IPS-18a (cell line): ENCODE measurements at regions not wholly inside any gene's neighbourhood (a gene's known extent, or its start where the extent isn't known, plus 50 kb on each side); places are given as distances from the start of the nearest gene placed in this dataset.

ENCODE experiments used
- H3K27ac ChIP-seq: one replicate; pipeline ENCODE4 v1.5.1; 2013; ENCODE audit warnings: low read length
- H3K27me3 ChIP-seq: one replicate; pipeline ENCODE4 v1.6.1; 2013; ENCODE audit warnings: mild to moderate bottlenecking, low read length; ENCODE audit not compliant: control insufficient read depth, insufficient read depth
- H3K36me3 ChIP-seq: one replicate; pipeline ENCODE4 v1.6.1; 2013; ENCODE audit warnings: low read depth, low read length; ENCODE audit not compliant: control insufficient read depth
- H3K4me1 ChIP-seq: one replicate; pipeline ENCODE4 v1.6.1; 2013; ENCODE audit warnings: low read depth, low read length; ENCODE audit not compliant: control insufficient read depth
- H3K4me3 ChIP-seq: one replicate; pipeline ENCODE4 v1.5.1; 2013; ENCODE audit warnings: low read length
- H3K9ac ChIP-seq: one replicate; pipeline ENCODE4 v1.6.1; 2013; ENCODE audit warnings: mild to moderate bottlenecking, low read length, moderate library complexity
- H3K9me3 ChIP-seq: one replicate; pipeline ENCODE4 v1.6.1; 2013; ENCODE audit warnings: low read depth, low read length; ENCODE audit not compliant: control insufficient read depth

DNA sequence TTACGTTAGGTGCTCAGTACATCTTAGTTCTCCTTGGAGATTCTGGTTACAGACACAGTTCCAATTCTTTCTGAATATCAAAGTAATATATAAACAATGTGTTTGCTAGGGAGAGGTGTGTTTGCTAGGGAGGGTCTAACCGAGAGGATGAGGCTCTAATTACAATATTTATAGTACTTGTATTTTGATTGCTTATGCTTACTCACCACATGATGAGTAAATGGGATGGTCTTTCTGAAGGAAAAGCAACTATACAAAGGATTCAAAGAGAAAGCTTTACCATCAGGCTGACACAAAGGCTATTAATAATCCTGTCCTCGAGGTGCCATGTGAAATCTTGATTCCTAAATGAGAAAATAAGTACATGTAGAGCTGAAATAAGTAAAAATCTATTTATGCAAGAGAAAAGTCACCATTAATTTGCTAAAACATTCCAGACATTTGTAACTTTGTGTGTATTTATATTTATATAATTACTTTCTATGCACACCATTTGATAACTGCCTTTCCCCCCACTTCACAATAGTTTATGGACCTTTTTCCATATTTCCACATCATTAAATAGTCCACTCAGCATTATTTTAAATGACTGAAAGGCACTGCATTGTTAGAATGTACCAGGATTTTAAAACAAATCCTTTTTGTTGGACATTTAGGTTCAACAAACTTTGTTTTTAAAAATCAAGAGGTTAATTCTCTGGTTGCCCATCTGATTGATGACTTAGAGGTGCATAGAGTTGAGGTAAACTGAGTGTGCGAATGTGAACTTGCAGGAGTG is 94.5 kb upstream of the FN1 start:
- Histone ChIP-seq H3K9me3 (no peaks in the 10 kb centered on the region), H3K36me3 (no peaks in the 10 kb centered on the region), H3K27ac (no peak overlapping the region), H3K4me1 (no peaks in the 10 kb centered on the region), H3K27me3 (no peaks in the 10 kb centered on the region), H3K4me3 (no peak overlapping the region), H3K9ac (no peak overlapping the region)

DNA sequence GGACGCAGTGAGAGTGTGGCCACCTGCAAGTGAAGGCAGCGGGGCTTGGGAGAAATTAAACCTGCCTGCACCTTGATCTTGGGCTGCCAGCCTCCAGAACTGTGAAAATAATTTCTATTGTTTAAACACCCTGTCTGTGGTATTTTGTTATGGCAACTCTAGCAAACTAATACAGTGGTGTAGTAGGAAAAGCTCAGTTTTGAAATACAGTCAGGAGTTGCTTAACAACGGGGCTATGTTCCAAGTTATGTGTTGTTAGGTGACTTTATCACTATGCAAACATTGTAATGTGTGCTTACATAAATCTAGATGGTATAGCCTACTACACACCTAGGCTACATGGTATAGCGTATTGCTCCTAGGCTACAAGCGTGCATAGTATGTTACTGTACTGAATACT is 93.4 kb upstream of the FN1 start:
- no peak overlapping the region for H3K4me3 ChIP-seq
- no peaks in the 10 kb centered on the region for H3K27me3 ChIP-seq
- no peaks in the 10 kb centered on the region for H3K4me1 ChIP-seq
- H3K9me3 ChIP-seq, result no peaks in the 10 kb centered on the region
- H3K36me3 ChIP-seq, result no peaks in the 10 kb centered on the region
- H3K9ac ChIP-seq, result no peak overlapping the region
- H3K27ac ChIP-seq, result no peak overlapping the region

DNA sequence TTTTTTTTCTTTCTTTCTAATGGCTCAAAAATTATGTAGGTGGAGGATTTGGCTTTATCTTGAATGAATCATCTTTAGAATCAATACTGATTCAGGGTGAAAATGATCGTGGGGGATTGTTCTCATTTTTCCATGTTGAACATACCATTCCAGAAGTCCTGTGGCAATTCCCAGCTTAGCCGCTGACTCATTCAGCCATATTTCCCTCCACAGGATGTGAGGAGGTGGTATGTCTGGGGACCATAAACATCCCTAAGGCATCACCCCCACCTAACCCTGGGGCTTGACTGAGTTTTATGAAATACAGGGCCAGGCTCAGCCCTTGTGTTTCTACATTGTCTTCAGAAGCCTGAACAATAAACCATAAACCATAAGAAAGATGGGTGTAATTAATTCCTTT is 92.7 kb upstream of the FN1 start:
- Histone ChIP-seq H3K36me3 (no peaks in the 10 kb centered on the region), H3K27ac (no peak overlapping the region), H3K9ac (no peak overlapping the region), H3K9me3 (no peaks in the 10 kb centered on the region), H3K4me1 (no peaks in the 10 kb centered on the region), H3K4me3 (no peak overlapping the region), H3K27me3 (no peaks in the 10 kb centered on the region)

DNA sequence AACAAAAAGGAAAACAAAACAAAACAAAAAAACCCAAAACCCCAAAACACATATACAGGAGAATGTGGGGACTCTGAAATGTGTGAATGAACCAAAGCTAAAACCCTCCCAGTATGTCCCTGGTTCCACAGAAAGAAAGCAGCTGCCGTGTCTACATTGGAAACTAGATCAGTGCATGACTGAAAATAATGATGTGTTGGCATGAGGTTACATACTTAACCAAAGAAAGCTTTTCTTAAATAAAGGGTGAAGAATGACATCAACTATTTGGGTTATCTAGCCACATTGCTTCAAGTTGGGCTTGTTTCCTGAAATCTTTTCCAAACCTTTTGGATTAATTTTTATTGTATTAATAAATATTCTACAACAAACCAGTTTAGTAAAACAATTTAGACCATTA is 91.9 kb upstream of the FN1 start:
- H3K27me3 ChIP-seq, result no peaks in the 10 kb centered on the region
- no peak overlapping the region for H3K4me3 ChIP-seq
- H3K36me3 ChIP-seq, result no peaks in the 10 kb centered on the region
- H3K9me3 ChIP-seq, result no peaks in the 10 kb centered on the region
- no peak overlapping the region for H3K9ac ChIP-seq
- no peak overlapping the region for H3K27ac ChIP-seq
- no peaks in the 10 kb centered on the region for H3K4me1 ChIP-seq

DNA sequence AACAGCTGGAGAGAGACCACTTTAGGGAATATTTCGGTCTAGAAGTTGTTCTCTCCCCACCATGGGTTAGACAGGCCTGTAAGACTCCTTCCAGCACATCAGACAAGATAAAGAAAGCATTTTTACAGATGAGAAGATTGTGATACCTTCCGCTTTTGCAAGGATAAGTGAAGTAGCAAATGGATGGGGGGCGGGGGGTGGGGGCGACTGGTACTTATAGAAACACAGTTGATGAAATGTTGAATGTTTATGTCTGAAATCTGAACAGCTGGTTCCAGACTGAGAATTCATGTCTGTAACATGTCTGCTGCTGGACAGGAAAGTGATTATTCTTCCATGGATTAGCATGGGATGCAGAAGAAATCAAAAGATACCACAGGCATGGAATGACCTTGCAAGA is 90.5 kb upstream of the FN1 start:
- Histone ChIP-seq H3K4me3 (no peak overlapping the region), H3K4me1 (no peaks in the 10 kb centered on the region), H3K36me3 (no peaks in the 10 kb centered on the region), H3K9ac (no peak overlapping the region), H3K27me3 (no peaks in the 10 kb centered on the region), H3K27ac (no peak overlapping the region), H3K9me3 (no peaks in the 10 kb centered on the region)

DNA sequence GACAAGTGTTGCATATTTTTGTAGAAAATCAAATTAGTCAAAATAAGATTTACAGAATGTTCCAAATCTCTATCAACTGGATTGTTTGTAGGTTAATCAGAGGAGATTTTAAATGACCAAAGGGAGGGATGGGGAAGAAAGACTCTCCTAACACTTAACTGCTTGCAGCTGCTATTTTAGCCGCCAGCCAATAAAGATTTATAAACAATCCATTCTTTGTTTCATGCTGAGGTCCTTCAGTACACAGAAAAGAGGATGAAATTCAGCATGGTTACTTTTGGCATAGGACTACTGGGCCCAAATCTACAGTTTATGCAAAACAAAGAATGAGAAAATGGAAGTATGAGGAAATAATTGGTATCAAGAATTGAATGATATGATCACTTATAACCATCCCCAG is 86.4 kb upstream of the FN1 start:
- H3K27ac ChIP-seq, result no peak overlapping the region

DNA sequence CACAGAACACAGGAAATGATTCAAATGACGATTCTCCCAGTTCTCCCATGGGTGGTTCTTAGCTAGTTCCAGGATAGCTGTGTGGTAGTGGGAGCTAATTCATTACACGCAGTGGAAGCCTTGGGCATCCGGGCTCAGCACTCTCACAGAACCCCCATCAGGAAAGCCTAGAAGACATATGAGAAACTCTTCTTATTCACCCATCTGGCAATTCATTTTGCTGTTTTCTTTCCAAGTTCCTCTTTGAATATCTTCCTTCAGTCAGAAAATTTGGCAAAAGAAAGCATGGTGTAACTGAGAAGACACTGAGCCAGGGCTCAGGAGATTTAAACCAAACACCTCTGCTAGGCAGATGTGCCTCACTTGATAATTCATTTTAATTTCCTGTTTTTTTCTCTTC is 85.2 kb upstream of the FN1 start:
- no peak overlapping the region for H3K4me3 ChIP-seq
- no peaks in the 10 kb centered on the region for H3K27me3 ChIP-seq
- H3K36me3 ChIP-seq, result no peaks in the 10 kb centered on the region
- H3K4me1 ChIP-seq, result no peaks in the 10 kb centered on the region
- no peak overlapping the region for H3K9ac ChIP-seq
- H3K9me3 ChIP-seq, result no peaks in the 10 kb centered on the region
- H3K27ac ChIP-seq, result no peak overlapping the region

More for the DNA sequence above, 86.4 kb upstream of the FN1 start:
- Histone ChIP-seq H3K27me3 (no peaks in the 10 kb centered on the region), H3K4me1 (no peaks in the 10 kb centered on the region), H3K4me3 (no peak overlapping the region), H3K9ac (no peak overlapping the region), H3K9me3 (no peaks in the 10 kb centered on the region), H3K36me3 (no peaks in the 10 kb centered on the region)

DNA sequence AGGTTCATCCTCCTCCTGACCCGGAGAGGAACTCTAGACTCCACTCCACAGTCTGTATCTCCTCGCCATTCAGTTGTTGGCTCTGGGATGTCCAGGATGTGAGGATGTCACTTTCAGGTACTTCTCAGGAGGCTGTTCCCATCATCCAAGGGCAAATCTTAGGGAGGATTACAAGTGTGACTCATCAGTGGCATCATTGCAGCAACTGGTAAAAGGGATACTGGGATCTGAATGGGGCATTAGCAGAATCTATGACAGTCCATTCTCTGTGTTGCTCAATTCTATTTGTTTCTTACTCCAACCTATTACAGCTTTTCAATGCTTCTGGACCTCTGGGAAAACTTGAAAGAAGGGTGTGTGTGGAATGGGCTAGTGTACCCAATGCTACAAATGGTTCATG is 81.5 kb upstream of the FN1 start:
- no peaks in the 10 kb centered on the region for H3K27me3 ChIP-seq
- H3K9me3 ChIP-seq, result no peaks in the 10 kb centered on the region
- no peaks in the 10 kb centered on the region for H3K36me3 ChIP-seq
- H3K4me1 ChIP-seq, result no peaks in the 10 kb centered on the region
- H3K27ac ChIP-seq, result no peak overlapping the region
- H3K4me3 ChIP-seq, result no peak overlapping the region
- no peak overlapping the region for H3K9ac ChIP-seq

DNA sequence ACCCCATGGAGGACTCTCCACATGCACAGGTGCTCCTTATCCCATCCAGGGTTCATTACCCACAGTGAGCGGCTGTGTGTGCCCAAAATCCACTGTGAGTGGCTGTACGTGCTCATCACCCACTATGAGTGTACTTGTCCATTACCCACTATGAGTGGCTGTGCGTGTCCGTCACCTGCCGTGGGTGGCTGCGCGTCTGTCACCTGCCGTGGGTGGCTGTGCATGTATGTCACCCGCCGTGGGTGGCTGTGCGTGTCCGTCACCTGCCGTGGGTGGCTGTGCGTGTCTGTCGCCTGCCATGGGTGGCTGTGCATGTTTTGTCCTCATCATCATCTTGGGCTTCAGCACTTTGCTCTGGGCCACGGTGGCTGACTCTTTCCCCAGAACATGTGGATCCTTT is 78.6 kb upstream of the FN1 start:
- no peak overlapping the region for H3K27ac ChIP-seq
- H3K9ac ChIP-seq, result no peak overlapping the region

DNA sequence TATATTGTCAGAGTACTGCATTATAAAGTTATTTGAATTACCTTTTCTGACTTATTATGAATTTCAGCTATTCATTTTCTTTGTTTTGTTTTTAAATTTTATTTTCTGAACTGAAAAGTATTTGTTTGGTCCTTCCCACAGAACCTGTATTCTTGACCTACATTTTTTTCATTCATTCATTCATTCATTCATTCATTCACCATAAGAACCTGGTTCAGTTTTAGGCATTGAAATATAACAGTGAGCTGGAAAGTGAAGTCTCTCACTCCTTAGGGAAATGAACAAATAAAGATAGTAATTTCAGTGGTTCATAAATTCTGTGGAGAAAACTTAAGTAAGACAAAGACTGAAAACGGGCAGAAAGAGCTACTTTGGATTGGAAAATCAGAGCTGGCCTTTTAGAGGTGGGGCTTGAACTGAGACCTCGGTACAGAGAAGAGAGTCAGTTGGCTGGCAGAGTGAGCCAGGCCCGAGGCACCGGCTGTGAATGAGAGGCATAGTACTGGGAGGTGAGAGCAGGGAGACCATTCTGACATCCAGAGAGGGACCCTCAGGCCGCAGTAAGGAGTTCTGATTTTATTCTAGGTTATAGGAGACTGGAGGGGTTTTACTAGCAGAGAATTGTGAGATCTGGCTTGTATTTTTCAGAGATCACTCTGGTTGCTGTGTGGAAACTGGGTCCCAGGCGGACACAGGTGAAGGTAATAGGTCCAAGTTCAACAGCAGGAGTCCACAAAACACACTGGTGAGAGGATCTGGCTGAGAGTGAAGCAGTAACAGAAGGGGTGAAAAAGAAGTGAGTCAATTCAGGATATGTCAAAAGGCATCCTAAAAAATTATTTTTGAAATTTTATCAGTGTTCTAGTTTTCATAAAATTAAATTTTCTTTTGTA is 75.8 kb upstream of the FN1 start:
- no peak overlapping the region for H3K9ac ChIP-seq
- H3K27ac ChIP-seq, result no peak overlapping the region
- no peaks in the 10 kb centered on the region for H3K36me3 ChIP-seq
- no peaks in the 10 kb centered on the region for H3K9me3 ChIP-seq
- H3K4me3 ChIP-seq, result no peak overlapping the region
- no peaks in the 10 kb centered on the region for H3K4me1 ChIP-seq
- H3K27me3 ChIP-seq, result no peaks in the 10 kb centered on the region

More for the DNA sequence above, 78.6 kb upstream of the FN1 start:
- Histone ChIP-seq H3K36me3 (no peaks in the 10 kb centered on the region), H3K9me3 (no peaks in the 10 kb centered on the region), H3K27me3 (no peaks in the 10 kb centered on the region), H3K4me1 (no peaks in the 10 kb centered on the region), H3K4me3 (no peak overlapping the region)

DNA sequence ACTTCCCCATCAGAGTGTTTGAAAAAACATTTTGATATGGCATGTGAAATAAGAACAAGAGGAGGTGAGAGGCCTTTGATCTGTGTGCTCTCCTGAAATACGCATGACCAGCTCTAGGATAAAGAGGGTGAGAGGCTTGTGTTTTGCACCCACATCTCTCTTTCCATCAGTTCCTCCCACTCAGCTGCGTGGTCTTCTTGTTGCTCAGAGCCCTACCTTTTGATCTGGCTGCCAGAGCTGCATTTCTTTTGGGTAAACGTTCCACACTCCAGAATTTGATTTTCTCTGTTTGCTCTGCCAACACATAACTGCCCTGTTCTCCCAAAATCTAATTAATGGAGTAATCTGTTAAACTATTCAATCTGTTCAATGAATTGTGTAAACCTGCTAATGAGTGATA is 72.0 kb upstream of the FN1 start:
- Histone ChIP-seq H3K27me3 (no peaks in the 10 kb centered on the region), H3K36me3 (no peaks in the 10 kb centered on the region), H3K4me1 (no peaks in the 10 kb centered on the region), H3K27ac (no peak overlapping the region), H3K9ac (no peak overlapping the region), H3K9me3 (no peaks in the 10 kb centered on the region), H3K4me3 (no peak overlapping the region)

DNA sequence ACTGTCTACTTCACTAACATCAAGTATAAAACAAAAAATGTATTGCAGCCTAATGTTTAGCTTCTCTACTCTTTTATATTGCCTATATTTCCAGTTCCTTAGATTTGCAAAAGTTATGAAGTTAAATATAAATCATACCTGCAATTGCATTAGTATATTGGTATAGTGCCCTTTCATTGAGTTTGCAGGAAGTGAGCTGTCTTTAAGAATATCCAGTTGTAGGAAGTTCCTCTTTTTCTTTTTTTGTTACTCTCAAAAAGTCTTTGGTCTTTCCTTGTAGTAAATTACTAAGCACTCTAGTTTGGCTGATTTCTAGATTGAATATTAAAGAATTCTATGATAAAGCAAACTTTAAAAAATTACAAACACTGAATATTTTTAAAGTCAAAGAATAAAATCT is 71.3 kb upstream of the FN1 start:
- H3K4me3 ChIP-seq, result no peak overlapping the region
- H3K27me3 ChIP-seq, result no peaks in the 10 kb centered on the region
- H3K9me3 ChIP-seq, result no peaks in the 10 kb centered on the region
- H3K9ac ChIP-seq, result no peak overlapping the region
- H3K27ac ChIP-seq, result no peak overlapping the region
- no peaks in the 10 kb centered on the region for H3K4me1 ChIP-seq
- H3K36me3 ChIP-seq, result no peaks in the 10 kb centered on the region
